LNCaP clone FGC (cell line): ENCODE measurements at regions not wholly inside any gene's neighbourhood (a gene's known extent, or its start where the extent isn't known, plus 50 kb on each side); places are given as distances from the start of the nearest gene placed in this dataset.

Source experiments
- DNase-seq: peaks from one replicate; pipeline ENCODE4 v3.0.0-alpha.2; 2011; ENCODE audit warnings: low read depth
- H3K4me3 ChIP-seq: 2 replicates; pipeline ENCODE4 v1.5.1; 2011; ENCODE audit warnings: mild to moderate bottlenecking, low read depth, low read length, control low read depth
- CTCF ChIP-seq: IDR thresholded peaks from 2 replicates; pipeline ENCODE4 v1.5.1; 2012; ENCODE audit warnings: mild to moderate bottlenecking; ENCODE audit not compliant: control insufficient read depth, insufficient read depth; ENCODE audit errors: extremely low read depth

- DNase-seq: no peak
- H3K4me3 ChIP-seq: no peak overlapping the region
- no peak for TF ChIP-seq CTCF
Measured at GRCh38 chr3:177674186-177674585, 476.9 kb upstream of the TBL1XR1 start.

- no peak for DNase-seq
- no peak for TF ChIP-seq CTCF
- H3K4me3 ChIP-seq: no peak overlapping the region
Measured at GRCh38 chr3:177676148-177676547, 478.9 kb upstream of the TBL1XR1 start.

- TF ChIP-seq CTCF: no peak
- peak; percentile 28 for DNase-seq
- no peak overlapping the region for H3K4me3 ChIP-seq
Measured at GRCh38 chr3:177676947-177677587, 479.8 kb upstream of the TBL1XR1 start.

- DNase-seq: no peak
- no peak overlapping the region for H3K4me3 ChIP-seq
- no peak for TF ChIP-seq CTCF
Measured at GRCh38 chr3:177679568-177680471, 482.5 kb upstream of the TBL1XR1 start.

GRCh38 chr3:177680472-177680821 lies 483.2 kb upstream of the TBL1XR1 start:
- no peak for DNase-seq
- H3K4me3 ChIP-seq: no peak overlapping the region
- TF ChIP-seq CTCF: no peak

GRCh38 chr3:177681156-177681555 lies 483.9 kb upstream of the TBL1XR1 start:
- no peak for TF ChIP-seq CTCF
- no peak for DNase-seq
- H3K4me3 ChIP-seq: no peak overlapping the region
